A549 (cell line): ENCODE measurements at regions not wholly inside any gene's neighbourhood (a gene's known extent, or its start where the extent isn't known, plus 50 kb on each side); places are given as distances from the start of the nearest gene placed in this dataset.

Source experiments
- ATAC-seq, 2 experiments: fragments of 200-7000 bp in 1 of 2; fragments of >200 bp in 1 of 2; cut with Nextera tagmentation in 1 of 2; cut with Tn5 transposase in 1 of 2; 3 replicates each; pipeline versions ENCODE4 v1.8.0 to v1.9.1; 2018 to 2020; ENCODE audit warnings: mild to moderate bottlenecking in 1 of 2, moderate library complexity in 1 of 2
- CTCF ChIA-PET: fragments of 300-600 bp; sonication (Branson Sonifier 250); formaldehyde crosslinking; extraction: SDS; loops from one replicate; lab custom pipeline; 2021; ENCODE audit warnings: antibody characterized with exemption, inconsistent platforms; lab: Yijun Ruan, JAX
- POLR2A ChIA-PET: fragments of 350-600 bp; formaldehyde crosslinking; extraction: SDS; loops from one replicate; lab custom pipeline; 2021; ENCODE audit warnings: antibody characterized with exemption, inconsistent platforms; lab: Yijun Ruan, JAX
- DNase-seq, 2 experiments: peaks; one replicate each; pipeline versions ENCODE4 v3.0.0 to v3.0.0-alpha.2; 2011 to 2016; ENCODE audit warnings: low read depth in 1 of 2, low spot score in 1 of 2
- FAIRE-seq: peaks from 2 replicates; lab custom pipeline; 2011; peaks lifted over from hg19 to GRCh38; lab: Jason Lieb, UNC
- H3K27ac ChIP-seq, 2 experiments: fragments of >200 bp; sonication (Bioruptor Twin); formaldehyde crosslinking; 3 replicates each; pipeline ENCODE4 v1.5.1; 2016 to 2017
- H3K4me1 ChIP-seq: fragments of >200 bp; sonication (Bioruptor Twin); formaldehyde crosslinking; 3 replicates; pipeline ENCODE4 v1.6.1; 2016
- H3K4me2 ChIP-seq: fragments of >200 bp; sonication (Bioruptor Twin); formaldehyde crosslinking; 3 replicates; pipeline ENCODE4 v1.6.1; 2016
- H3K4me3 ChIP-seq: fragments of >200 bp; sonication (Bioruptor Twin); formaldehyde crosslinking; 3 replicates; pipeline ENCODE4 v1.5.1; 2016
- H3K9me3 ChIP-seq: fragments of >200 bp; sonication (Bioruptor Twin); formaldehyde crosslinking; 3 replicates; pipeline ENCODE4 v1.6.1; 2016
- BHLHE40 ChIP-seq: IDR thresholded peaks from 2 replicates; pipeline ENCODE4 v1.6.1; 2012; ENCODE audit warnings: low read depth, low read length, inconsistent platforms
- CEBPB ChIP-seq, 2 experiments: fragments of >200 bp in 1 of 2; sonication (Bioruptor Twin) in 1 of 2; formaldehyde crosslinking in 1 of 2; IDR thresholded peaks; 2 replicates each; pipeline ENCODE4 v1.6.1; 2012 to 2016
- CHD2 ChIP-seq: fragments of 150-350 bp; IDR thresholded peaks from 2 replicates; pipeline ENCODE4 v1.6.1; 2014; ENCODE audit warnings: low read length; ENCODE audit not compliant: partially characterized antibody
- EHMT2 ChIP-seq: fragments of 200-600 bp; sonication (generic); IDR thresholded peaks from 2 replicates; pipeline ENCODE4 v1.6.1; 2016; ENCODE audit warnings: antibody characterized with exemption, low read depth, mild to moderate bottlenecking, moderate library complexity
- ESRRA ChIP-seq: fragments of 150-350 bp; IDR thresholded peaks from 2 replicates; pipeline ENCODE4 v1.6.1; 2014; ENCODE audit warnings: mild to moderate bottlenecking, low read length, borderline replicate concordance
- FOSL2 ChIP-seq, 2 experiments: fragments of 450-650 bp in 1 of 2; fragments of >200 bp in 1 of 2; sonication (Bioruptor Twin) in 1 of 2; formaldehyde crosslinking; IDR thresholded peaks; 2 replicates each; pipeline versions ENCODE4 v1.5.0 to v1.6.1; 2016 to 2020; ENCODE audit warnings: mild to moderate bottlenecking in 1 of 2, moderate library complexity in 1 of 2
- FOXS1 ChIP-seq: fragments of 250-450 bp; sonication (Bioruptor Pico); IDR thresholded peaks from 2 replicates; pipeline ENCODE4 v1.5.0; 2020; ENCODE audit warnings: mild to moderate bottlenecking, moderate library complexity
- GATA3 ChIP-seq: IDR thresholded peaks from 2 replicates; pipeline ENCODE4 v1.6.1; 2012; ENCODE audit warnings: borderline replicate concordance
- HOXA7 ChIP-seq: fragments of 250-450 bp; sonication (Bioruptor Pico); IDR thresholded peaks from 2 replicates; pipeline ENCODE4 v1.5.0; 2020; ENCODE audit warnings: mild to moderate bottlenecking, moderate library complexity
- KDM5A ChIP-seq: fragments of 200-600 bp; sonication (generic); IDR thresholded peaks from 2 replicates; pipeline ENCODE4 v1.6.1; 2016; ENCODE audit warnings: antibody characterized with exemption, mild to moderate bottlenecking
- MYC ChIP-seq: IDR thresholded peaks from 2 replicates; pipeline ENCODE4 v1.6.1; 2012; ENCODE audit warnings: mild to moderate bottlenecking, inconsistent platforms, low read length, improper control_type of control experiment, borderline replicate concordance
- NPAS2 ChIP-seq: fragments of 250-450 bp; sonication (Bioruptor Pico); IDR thresholded peaks from 2 replicates; pipeline ENCODE4 v1.8.0; 2022; ENCODE audit warnings: mild to moderate bottlenecking, moderate library complexity, borderline replicate concordance
- PHF8 ChIP-seq: fragments of 200-600 bp; sonication (generic); IDR thresholded peaks from 2 replicates; pipeline ENCODE4 v1.6.1; 2016; ENCODE audit warnings: low read depth, mild to moderate bottlenecking, antibody characterized with exemption, moderate library complexity, borderline replicate concordance
- POLR2AphosphoS2 ChIP-seq: conservative IDR thresholded peaks from 2 replicates; pipeline ENCODE4 v1.6.1; 2012; ENCODE audit warnings: low read length, improper control_type of control experiment, inconsistent platforms
- RAD21 ChIP-seq, 2 experiments: fragments of >200 bp in 1 of 2; sonication (Bioruptor Twin) in 1 of 2; formaldehyde crosslinking in 1 of 2; IDR thresholded peaks in 1 of 2; conservative IDR thresholded peaks in 1 of 2; 2 replicates in 1 of 2; 3 replicates in 1 of 2; pipeline ENCODE4 v1.6.1; 2012 to 2018; ENCODE audit warnings: inconsistent platforms in 1 of 2
- RARB ChIP-seq: fragments of 250-450 bp; sonication (Bioruptor Pico); IDR thresholded peaks from 2 replicates; pipeline ENCODE4 v1.8.0; 2021; ENCODE audit warnings: mild to moderate bottlenecking, moderate library complexity
- ZNF302 ChIP-seq: fragments of 250-450 bp; sonication (Bioruptor Pico); IDR thresholded peaks from 2 replicates; pipeline ENCODE4 v1.9.0; 2021; ENCODE audit warnings: inconsistent platforms, mild to moderate bottlenecking, moderate library complexity
- WGBS: methylation state at CpG from one replicate; pipeline ENCODE4 v1.1.6; 2017; ENCODE audit errors: missing lambda C conversion rate; 5-methylcytosine and 5-hydroxymethylcytosine counted together
- small RNA-seq, 6 experiments: library from RNA; depleted of rRNA; stranded (forward); fragments of <200 nt; gene quantifications; one replicate each; pipeline ENCODE3, GENCODE V24; 2012
- TF ChIP-seq, protein P1 (sequence below): IDR thresholded peaks from 2 replicates; pipeline ENCODE4 v1.6.1; 2012
- TF ChIP-seq, protein P2 (sequence below): fragments of 150-350 bp; IDR thresholded peaks from 2 replicates; pipeline ENCODE4 v1.6.1; 2014; ENCODE audit warnings: low read depth, mild to moderate bottlenecking, low read length
- TF ChIP-seq, protein P3 (sequence below): fragments of 250-450 bp; sonication (Bioruptor Pico); IDR thresholded peaks from 2 replicates; pipeline ENCODE4 v1.5.0; 2021; ENCODE audit warnings: mild to moderate bottlenecking, moderate library complexity, borderline replicate concordance
- TF ChIP-seq, protein P4 (sequence below): IDR thresholded peaks from 2 replicates; pipeline ENCODE4 v1.6.1; 2012; ENCODE audit warnings: low read depth, borderline replicate concordance

DNA sequence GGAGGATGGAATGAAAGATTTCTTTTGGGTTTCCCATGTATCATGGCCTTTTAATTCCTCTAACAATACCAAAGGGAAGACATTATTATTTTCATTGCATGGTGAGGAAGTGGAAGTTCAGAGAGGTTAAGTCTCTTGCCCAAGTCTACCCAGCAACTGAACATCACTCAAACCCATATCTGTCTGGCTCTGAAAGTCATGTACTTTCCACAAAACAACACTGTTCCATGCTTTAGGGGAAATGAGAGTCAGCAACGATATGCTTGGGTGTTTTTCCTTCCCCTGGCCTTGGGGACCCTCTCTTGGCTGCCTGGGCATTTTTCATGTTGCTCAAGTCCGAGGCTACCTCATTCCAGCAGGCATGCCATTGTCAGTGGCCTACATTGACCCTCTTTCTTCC, 118.8 kb downstream of the ADTRP start (continued):
- TF ChIP-seq GATA3 (no peak), FOXS1 (CRISPR knock-in tag) (no peak), RAD21 (conservative IDR thresholded peaks at IDR 0.05 in 1 of 2, IDR thresholded peaks at IDR 0.05 in 1 of 2) (no peak)

DNA sequence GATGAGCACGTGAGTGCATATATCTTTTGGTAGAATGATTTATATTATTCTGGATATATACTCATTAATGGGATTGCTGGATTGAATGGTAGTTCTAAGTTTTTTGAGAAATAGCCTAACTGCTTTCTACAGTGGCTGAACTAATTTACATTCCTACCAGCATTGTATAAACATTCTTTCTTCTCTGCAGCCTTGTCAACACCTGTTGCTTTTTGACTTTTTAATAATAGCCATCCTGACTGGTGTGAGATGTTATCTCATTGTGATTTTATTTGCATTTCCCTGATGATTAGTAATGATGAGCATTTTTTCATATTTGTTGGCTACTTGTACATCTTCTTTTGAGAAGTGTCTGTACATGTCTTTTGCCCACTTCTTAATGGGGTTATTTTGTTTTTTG, 116.3 kb downstream of the ADTRP start:
- Histone ChIP-seq H3K4me3 (no peak overlapping the region), H3K9me3 (peaks cover 9% of the 10 kb centered on the region; the same call in 1 of the 3 replicates), H3K4me1 (no peaks in the 10 kb centered on the region), H3K27ac (no peak overlapping the region), H3K4me2 (no peak overlapping the region)
- 25% methylated on average over 1 of the region's 1 CpG for WGBS
- DNase-seq (no peak), ATAC-seq (no peak), FAIRE-seq (no peak)
- ChIA-PET POLR2A (no interaction called here), CTCF (no interaction called here)
- TF ChIP-seq KDM5A (no peak), POLR2AphosphoS2 (no peak), FOXS1 (CRISPR knock-in tag) (no peak), CEBPB (IDR thresholded peaks at IDR 0.05) (no peak), FOSL2 (IDR thresholded peaks at IDR 0.05) (no peak), FOSL2 (CRISPR knock-in tag; IDR thresholded peaks at IDR 0.05) (no peak), ESRRA (no peak), NPAS2 (CRISPR knock-in tag) (no peak), CHD2 (no peak), RARB (CRISPR knock-in tag) (no peak)

DNA sequence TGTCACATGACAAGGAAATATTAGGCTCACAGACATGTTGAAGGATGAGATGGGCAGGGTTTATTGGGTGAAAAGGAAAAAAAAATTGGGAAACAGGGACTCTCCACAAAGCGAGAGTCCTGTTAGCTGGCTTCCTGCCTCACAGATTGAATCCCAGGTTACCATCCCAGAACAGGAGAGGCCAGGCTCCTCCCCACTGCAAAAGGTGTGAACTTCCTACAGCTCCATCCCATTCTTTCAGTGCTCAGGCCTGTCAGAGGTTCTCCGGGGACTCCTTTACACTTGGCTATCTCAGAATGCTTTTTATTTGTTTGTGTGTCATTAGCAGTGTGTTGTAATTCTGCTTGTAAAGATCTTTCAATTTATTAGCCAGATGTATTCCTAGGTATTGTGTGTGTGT, 115.1 kb downstream of the ADTRP start:
- no peaks in the 10 kb centered on the region for H3K4me1 ChIP-seq
- TF ChIP-seq, protein P1, sequence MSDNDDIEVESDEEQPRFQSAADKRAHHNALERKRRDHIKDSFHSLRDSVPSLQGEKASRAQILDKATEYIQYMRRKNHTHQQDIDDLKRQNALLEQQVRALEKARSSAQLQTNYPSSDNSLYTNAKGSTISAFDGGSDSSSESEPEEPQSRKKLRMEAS: no peak
- no peak for TF ChIP-seq HOXA7 (CRISPR knock-in tag)
- TF ChIP-seq, protein P2, sequence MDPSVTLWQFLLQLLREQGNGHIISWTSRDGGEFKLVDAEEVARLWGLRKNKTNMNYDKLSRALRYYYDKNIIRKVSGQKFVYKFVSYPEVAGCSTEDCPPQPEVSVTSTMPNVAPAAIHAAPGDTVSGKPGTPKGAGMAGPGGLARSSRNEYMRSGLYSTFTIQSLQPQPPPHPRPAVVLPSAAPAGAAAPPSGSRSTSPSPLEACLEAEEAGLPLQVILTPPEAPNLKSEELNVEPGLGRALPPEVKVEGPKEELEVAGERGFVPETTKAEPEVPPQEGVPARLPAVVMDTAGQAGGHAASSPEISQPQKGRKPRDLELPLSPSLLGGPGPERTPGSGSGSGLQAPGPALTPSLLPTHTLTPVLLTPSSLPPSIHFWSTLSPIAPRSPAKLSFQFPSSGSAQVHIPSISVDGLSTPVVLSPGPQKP: no peak
- TF ChIP-seq ZNF302 (CRISPR knock-in tag): no peak
- TF ChIP-seq MYC: no peak
- TF ChIP-seq BHLHE40: no peak
- no peak for TF ChIP-seq GATA3
- TF ChIP-seq, protein P3, sequence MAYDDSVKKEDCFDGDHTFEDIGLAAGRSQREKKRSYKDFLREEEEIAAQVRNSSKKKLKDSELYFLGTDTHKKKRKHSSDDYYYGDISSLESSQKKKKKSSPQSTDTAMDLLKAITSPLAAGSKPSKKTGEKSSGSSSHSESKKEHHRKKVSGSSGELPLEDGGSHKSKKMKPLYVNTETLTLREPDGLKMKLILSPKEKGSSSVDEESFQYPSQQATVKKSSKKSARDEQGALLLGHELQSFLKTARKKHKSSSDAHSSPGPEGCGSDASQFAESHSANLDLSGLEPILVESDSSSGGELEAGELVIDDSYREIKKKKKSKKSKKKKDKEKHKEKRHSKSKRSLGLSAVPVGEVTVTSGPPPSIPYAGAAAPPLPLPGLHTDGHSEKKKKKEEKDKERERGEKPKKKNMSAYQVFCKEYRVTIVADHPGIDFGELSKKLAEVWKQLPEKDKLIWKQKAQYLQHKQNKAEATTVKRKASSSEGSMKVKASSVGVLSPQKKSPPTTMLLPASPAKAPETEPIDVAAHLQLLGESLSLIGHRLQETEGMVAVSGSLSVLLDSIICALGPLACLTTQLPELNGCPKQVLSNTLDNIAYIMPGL: no peak
- no peak for TF ChIP-seq FOSL2 (IDR thresholded peaks at IDR 0.05)
- TF ChIP-seq FOSL2 (CRISPR knock-in tag; IDR thresholded peaks at IDR 0.05): no peak
- TF ChIP-seq, protein P4, sequence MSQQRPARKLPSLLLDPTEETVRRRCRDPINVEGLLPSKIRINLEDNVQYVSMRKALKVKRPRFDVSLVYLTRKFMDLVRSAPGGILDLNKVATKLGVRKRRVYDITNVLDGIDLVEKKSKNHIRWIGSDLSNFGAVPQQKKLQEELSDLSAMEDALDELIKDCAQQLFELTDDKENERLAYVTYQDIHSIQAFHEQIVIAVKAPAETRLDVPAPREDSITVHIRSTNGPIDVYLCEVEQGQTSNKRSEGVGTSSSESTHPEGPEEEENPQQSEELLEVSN: no peak
- no peak for TF ChIP-seq CEBPB (IDR thresholded peaks at IDR 0.05)
- no peak for TF ChIP-seq EHMT2
- no peak for TF ChIP-seq PHF8
- ATAC-seq: no peak
- no peak for FAIRE-seq
- no peak overlapping the region for H3K4me2 ChIP-seq
- CTCF ChIA-PET: no interaction called here
- H3K27ac ChIP-seq: no peak overlapping the region
- no peak overlapping the region for H3K4me3 ChIP-seq
- POLR2A ChIA-PET: no interaction called here
- 78% methylated on average over 2 of the region's 2 CpGs for WGBS
- peaks cover 9% of the 10 kb centered on the region; the same call in 1 of the 3 replicates for H3K9me3 ChIP-seq
- DNase-seq: no peak

Small RNA genes in the stretch of these regions (small RNA-seq; reads per million reads assigned to genes)
- 0 reads per million in 6 experiments for gene RF00017
